Osteoblast (primary cell): ENCODE measurements at regions not wholly inside any gene's neighbourhood (a gene's known extent, or its start where the extent isn't known, plus 50 kb on each side); places are given as distances from the start of the nearest gene placed in this dataset.
A peak's percentile ranks its signal among the peaks of the same experiment; 100 is the strongest.

Experiments
- DNase-seq: peaks from one replicate; pipeline ENCODE4 v3.0.0; 2011; ENCODE audit warnings: low spot score, mixed read lengths; ENCODE audit not compliant: insufficient read length; ENCODE audit errors: missing footprints
- H2AFZ ChIP-seq: 2 replicates; pipeline ENCODE4 v1.6.0; 2011; ENCODE audit warnings: mild to moderate bottlenecking, low read length
- H3K27ac ChIP-seq: 2 replicates; pipeline ENCODE4 v1.5.1; 2011; ENCODE audit warnings: mild to moderate bottlenecking, low read depth, low read length, moderate library complexity
- H3K27me3 ChIP-seq: 2 replicates; pipeline ENCODE4 v1.6.0; 2012; ENCODE audit warnings: mild to moderate bottlenecking, control low read depth, inconsistent platforms, low read length, moderate library complexity; ENCODE audit not compliant: insufficient read depth
- H3K36me3 ChIP-seq: 2 replicates; pipeline ENCODE4 v1.5.1; 2011; ENCODE audit warnings: mild to moderate bottlenecking, low read length, control low read depth, moderate library complexity; ENCODE audit not compliant: insufficient read depth
- H3K4me1 ChIP-seq: 2 replicates; pipeline ENCODE4 v1.5.1; 2011; ENCODE audit warnings: mild to moderate bottlenecking, low read length, control low read depth, moderate library complexity; ENCODE audit not compliant: insufficient read depth
- H3K4me2 ChIP-seq: 2 replicates; pipeline ENCODE4 v1.6.0; 2011; ENCODE audit warnings: mild to moderate bottlenecking, low read length; ENCODE audit not compliant: insufficient read depth
- H3K4me3 ChIP-seq: fragments of 200-600 bp; sonication (generic); 3 replicates; pipeline ENCODE4 v1.5.1; 2012; ENCODE audit warnings: mild to moderate bottlenecking, low read length, inconsistent platforms; ENCODE audit not compliant: insufficient read depth
- H3K79me2 ChIP-seq: 2 replicates; pipeline ENCODE4 v1.6.0; 2012; ENCODE audit warnings: mild to moderate bottlenecking, low read length, control low read depth, inconsistent platforms; ENCODE audit not compliant: insufficient read depth
- H3K9me3 ChIP-seq: 2 replicates; pipeline ENCODE4 v1.5.1; 2011; ENCODE audit warnings: low read depth, low read length, control low read depth
- H4K20me1 ChIP-seq: 2 replicates; pipeline ENCODE4 v1.6.0; 2012; ENCODE audit warnings: mild to moderate bottlenecking, low read length, control low read depth; ENCODE audit not compliant: insufficient read depth
- CTCF ChIP-seq: IDR thresholded peaks from 2 replicates; pipeline ENCODE4 v1.5.1; 2011; ENCODE audit warnings: mild to moderate bottlenecking, low read depth, low read length, moderate library complexity; ENCODE audit errors: extremely low read depth

- peak; percentile 24 for TF ChIP-seq CTCF
- Histone ChIP-seq H3K4me2 (no peak overlapping the region), H3K4me1 (peaks cover 11% of the 10 kb centered on the region), H3K79me2 (no peaks in the 10 kb centered on the region), H3K4me3 (no peak overlapping the region), H4K20me1 (no peaks in the 10 kb centered on the region), H3K27me3 (no peaks in the 10 kb centered on the region), H2AFZ (no peak overlapping the region), H3K36me3 (no peaks in the 10 kb centered on the region), H3K9me3 (no peaks in the 10 kb centered on the region), H3K27ac (no peak overlapping the region)
- DNase-seq = no peak
Observed at GRCh38 chr1:199545780-199546179, 481.7 kb upstream of the NR5A2 start.

GRCh38 chr1:199546323-199546722 is 481.2 kb upstream of the NR5A2 start:
- TF ChIP-seq CTCF = no peak
- H3K4me1 ChIP-seq = peaks cover 12% of the 10 kb centered on the region
- H3K27ac ChIP-seq = no peak overlapping the region
- no peaks in the 10 kb centered on the region for H3K79me2 ChIP-seq
- DNase-seq = no peak
- no peak overlapping the region for H3K4me2 ChIP-seq
- H3K9me3 ChIP-seq = no peaks in the 10 kb centered on the region
- no peaks in the 10 kb centered on the region for H3K27me3 ChIP-seq
- no peak overlapping the region for H3K4me3 ChIP-seq
- no peak overlapping the region for H2AFZ ChIP-seq
- no peaks in the 10 kb centered on the region for H3K36me3 ChIP-seq
- H4K20me1 ChIP-seq = no peaks in the 10 kb centered on the region

- Histone ChIP-seq H4K20me1 (no peaks in the 10 kb centered on the region), H3K79me2 (no peaks in the 10 kb centered on the region), H3K4me1 (peaks cover 12% of the 10 kb centered on the region), H3K36me3 (no peaks in the 10 kb centered on the region), H3K27me3 (no peaks in the 10 kb centered on the region), H3K4me2 (peak overlapping the region; percentile 49), H2AFZ (no peak overlapping the region), H3K27ac (no peak overlapping the region), H3K4me3 (no peak overlapping the region), H3K9me3 (no peaks in the 10 kb centered on the region)
- DNase-seq = no peak
- TF ChIP-seq CTCF = no peak
Observed at GRCh38 chr1:199549421-199549820, 478.1 kb upstream of the NR5A2 start.

GRCh38 chr1:199550199-199551065 is 477.1 kb upstream of the NR5A2 start:
- Histone ChIP-seq H4K20me1 (no peaks in the 10 kb centered on the region), H2AFZ (no peak overlapping the region), H3K9me3 (no peaks in the 10 kb centered on the region), H3K27me3 (no peaks in the 10 kb centered on the region), H3K4me1 (peaks cover 12% of the 10 kb centered on the region), H3K36me3 (no peaks in the 10 kb centered on the region), H3K79me2 (no peaks in the 10 kb centered on the region), H3K27ac (no peak overlapping the region), H3K4me2 (peak overlapping the region; percentile 34), H3K4me3 (peak overlapping the region; percentile 14)
- no peak for DNase-seq
- TF ChIP-seq CTCF = no peak
